ENCODE measurements at regions not wholly inside any gene's neighbourhood (a gene's known extent, or its start where the extent isn't known, plus 50 kb on each side); places are given as distances from the start of the nearest gene placed in this dataset.
"Not testable (repeated sequence)": the region's sequence is repeated elsewhere in the genome, so short reads cannot be mapped to it uniquely, and the experiment has no call there.

DNA sequence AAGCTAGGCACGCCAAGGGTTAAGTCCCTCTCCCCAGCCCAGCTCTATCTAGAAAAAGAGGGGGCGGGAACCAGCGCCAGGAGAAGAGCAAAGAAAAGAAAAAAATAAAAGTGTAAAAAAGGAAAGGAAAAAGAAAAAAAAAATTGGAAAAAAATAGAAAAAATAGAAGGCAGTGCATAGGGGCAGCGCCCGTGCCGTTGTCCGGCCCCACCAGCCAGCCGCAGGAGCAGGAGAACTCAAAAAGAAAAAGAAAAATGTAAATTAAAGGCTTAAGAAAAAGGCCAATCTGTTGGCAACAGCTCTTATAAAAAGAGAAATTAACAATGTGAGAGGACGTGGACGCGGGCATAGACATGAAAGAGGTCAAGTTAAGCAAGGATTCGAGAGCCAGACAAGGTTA lies 105.4 kb upstream of the ZNF98 start:
- no peaks in the 10 kb centered on the region for H3K9me3 ChIP-seq
- DNase-seq, result no peak
- no peaks in the 10 kb centered on the region for H3K36me3 ChIP-seq
- H3K27ac ChIP-seq, result no peak overlapping the region
- intact Hi-C loops (cut with DNase I), result no loop called here
- no peaks in the 10 kb centered on the region for H3K27me3 ChIP-seq (ENCODE audit: low read depth)
- TF ChIP-seq, protein P1, sequence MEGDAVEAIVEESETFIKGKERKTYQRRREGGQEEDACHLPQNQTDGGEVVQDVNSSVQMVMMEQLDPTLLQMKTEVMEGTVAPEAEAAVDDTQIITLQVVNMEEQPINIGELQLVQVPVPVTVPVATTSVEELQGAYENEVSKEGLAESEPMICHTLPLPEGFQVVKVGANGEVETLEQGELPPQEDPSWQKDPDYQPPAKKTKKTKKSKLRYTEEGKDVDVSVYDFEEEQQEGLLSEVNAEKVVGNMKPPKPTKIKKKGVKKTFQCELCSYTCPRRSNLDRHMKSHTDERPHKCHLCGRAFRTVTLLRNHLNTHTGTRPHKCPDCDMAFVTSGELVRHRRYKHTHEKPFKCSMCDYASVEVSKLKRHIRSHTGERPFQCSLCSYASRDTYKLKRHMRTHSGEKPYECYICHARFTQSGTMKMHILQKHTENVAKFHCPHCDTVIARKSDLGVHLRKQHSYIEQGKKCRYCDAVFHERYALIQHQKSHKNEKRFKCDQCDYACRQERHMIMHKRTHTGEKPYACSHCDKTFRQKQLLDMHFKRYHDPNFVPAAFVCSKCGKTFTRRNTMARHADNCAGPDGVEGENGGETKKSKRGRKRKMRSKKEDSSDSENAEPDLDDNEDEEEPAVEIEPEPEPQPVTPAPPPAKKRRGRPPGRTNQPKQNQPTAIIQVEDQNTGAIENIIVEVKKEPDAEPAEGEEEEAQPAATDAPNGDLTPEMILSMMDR (IDR thresholded peaks at IDR 0.05), result no peak
- no peak for ATAC-seq
- H3K4me1 ChIP-seq, result no peaks in the 10 kb centered on the region
- H3K4me3 ChIP-seq, result no peak overlapping the region

DNA sequence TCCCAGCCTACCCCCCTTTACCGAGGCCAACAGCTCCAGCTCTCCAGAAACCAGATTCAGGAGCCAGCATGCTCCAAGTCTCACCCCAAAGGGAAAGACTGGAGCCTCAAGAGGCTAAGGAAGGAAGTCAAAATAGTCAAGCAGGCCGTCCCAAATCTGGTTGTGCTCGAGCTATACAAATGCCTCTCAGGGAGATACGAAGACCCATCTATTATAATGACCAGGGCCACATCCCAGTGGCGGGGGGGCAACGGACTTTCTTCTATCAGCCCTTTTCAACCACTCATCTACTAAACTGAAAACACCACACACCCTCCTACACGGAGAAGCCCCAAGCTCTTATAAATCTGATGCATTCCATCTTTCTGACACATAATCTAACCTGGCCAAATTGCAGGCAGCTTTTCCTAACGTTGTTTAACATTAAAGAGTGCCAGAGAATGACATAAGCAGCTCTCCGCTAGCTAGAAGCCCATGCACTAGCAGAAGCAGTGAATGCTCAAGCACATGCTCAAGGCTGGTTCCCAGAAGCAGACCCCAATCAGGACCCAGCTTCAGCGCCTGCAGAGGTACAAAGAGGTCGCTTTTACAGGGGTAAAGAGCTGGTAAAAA lies 104.6 kb upstream of the ZNF98 start:
- Histone ChIP-seq H3K36me3 (no peaks in the 10 kb centered on the region), H3K27me3 (ENCODE audit: low read depth) (no peaks in the 10 kb centered on the region), H3K4me1 (no peaks in the 10 kb centered on the region), H3K4me3 (no peak overlapping the region), H3K27ac (no peak overlapping the region), H3K9me3 (no peaks in the 10 kb centered on the region)
- TF ChIP-seq, protein P1 (IDR thresholded peaks at IDR 0.05), result no peak
- intact Hi-C loops (cut with DNase I), result no loop called here
- ATAC-seq (peak in 1 of 2 donors; percentile 12), DNase-seq (no peak)

DNA sequence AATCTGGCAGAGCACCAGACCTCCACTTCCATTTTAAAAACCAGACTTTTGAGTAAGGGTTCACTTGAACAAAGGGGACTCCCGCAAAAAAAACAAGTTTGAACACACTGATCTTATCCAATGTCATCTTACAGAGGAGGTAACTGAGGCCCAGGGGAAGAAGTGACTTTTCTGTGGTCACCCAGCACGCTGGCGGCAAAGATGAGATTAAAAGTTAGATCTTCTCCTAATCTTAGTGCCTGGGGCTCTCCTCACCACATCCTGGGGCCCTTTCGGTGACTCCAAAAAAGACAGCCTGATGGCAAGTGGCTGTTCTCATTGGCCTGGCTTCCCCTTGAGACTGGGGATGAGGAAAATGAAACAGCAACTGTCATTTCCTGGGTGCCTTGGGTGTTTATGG lies 101.8 kb upstream of the ZNF98 start:
- no peaks in the 10 kb centered on the region for H3K9me3 ChIP-seq

DNA sequence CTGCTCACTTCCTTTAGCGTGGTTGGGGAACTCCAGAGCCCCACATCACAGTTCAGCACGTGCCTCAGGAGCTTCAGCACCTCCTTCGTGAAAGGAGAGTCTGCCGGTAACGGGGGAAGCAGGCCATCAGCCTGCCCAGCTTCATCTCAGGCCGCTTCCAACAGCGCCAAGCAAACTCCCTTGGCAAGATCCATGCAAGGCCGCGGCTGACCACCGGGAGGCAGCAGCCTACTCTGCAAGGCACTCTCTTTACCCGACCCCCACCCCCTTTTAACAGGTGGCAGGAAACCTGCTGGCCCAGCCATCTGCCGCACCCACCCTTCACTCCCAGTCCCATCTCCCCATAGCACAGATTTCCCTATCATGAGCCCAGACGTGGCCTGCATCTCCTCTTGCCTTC lies 97.4 kb upstream of the ZNF98 start:
- H3K36me3 ChIP-seq; intact Hi-C loops (cut with DNase I); H3K27ac ChIP-seq; H3K4me1 ChIP-seq; H3K4me3 ChIP-seq; H3K27me3 ChIP-seq (ENCODE audit: low read depth); ATAC-seq; DNase-seq: not testable (repeated sequence)
- peaks cover 12% of the 10 kb centered on the region for H3K9me3 ChIP-seq

More for the DNA sequence above, 101.8 kb upstream of the ZNF98 start:
- no peak overlapping the region for H3K4me3 ChIP-seq
- ATAC-seq (no peak), DNase-seq (no peak)
- H3K4me1 ChIP-seq, result no peaks in the 10 kb centered on the region
- TF ChIP-seq, protein P1 (IDR thresholded peaks at IDR 0.05), result no peak
- intact Hi-C loops (cut with DNase I), result no loop called here
- no peaks in the 10 kb centered on the region for H3K36me3 ChIP-seq
- H3K27me3 ChIP-seq (ENCODE audit: low read depth), result no peaks in the 10 kb centered on the region
- H3K27ac ChIP-seq, result no peak overlapping the region

DNA sequence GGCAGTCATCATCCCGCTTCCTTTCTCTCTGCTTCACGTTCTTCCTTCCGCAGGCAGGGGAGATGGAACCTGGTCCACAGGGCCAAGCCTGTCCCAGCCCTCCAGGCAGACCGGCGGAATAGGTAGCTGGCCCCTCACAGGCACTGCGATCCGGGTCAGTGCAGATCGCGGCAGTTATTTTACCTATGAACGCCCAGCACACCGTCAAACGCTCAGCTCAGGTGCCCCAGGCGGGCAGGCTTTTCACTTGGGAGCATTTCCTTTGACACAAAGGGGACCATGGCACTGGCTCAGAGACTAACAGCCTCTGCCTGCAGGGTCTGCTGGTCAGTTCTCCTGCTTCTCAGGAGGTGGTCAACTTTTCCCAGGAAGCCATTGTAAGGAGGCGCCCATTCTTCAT lies 97.0 kb upstream of the ZNF98 start:
- Histone ChIP-seq H3K36me3 (no peaks in the 10 kb centered on the region), H3K27me3 (ENCODE audit: low read depth) (no peaks in the 10 kb centered on the region), H3K4me1 (no peaks in the 10 kb centered on the region), H3K4me3 (no peak overlapping the region), H3K27ac (no peak overlapping the region), H3K9me3 (peaks cover 12% of the 10 kb centered on the region)
- intact Hi-C loops (cut with DNase I), result no loop called here
- TF ChIP-seq, protein P1 (IDR thresholded peaks at IDR 0.05), result no peak
- DNase-seq (no peak), ATAC-seq (no peak)

DNA sequence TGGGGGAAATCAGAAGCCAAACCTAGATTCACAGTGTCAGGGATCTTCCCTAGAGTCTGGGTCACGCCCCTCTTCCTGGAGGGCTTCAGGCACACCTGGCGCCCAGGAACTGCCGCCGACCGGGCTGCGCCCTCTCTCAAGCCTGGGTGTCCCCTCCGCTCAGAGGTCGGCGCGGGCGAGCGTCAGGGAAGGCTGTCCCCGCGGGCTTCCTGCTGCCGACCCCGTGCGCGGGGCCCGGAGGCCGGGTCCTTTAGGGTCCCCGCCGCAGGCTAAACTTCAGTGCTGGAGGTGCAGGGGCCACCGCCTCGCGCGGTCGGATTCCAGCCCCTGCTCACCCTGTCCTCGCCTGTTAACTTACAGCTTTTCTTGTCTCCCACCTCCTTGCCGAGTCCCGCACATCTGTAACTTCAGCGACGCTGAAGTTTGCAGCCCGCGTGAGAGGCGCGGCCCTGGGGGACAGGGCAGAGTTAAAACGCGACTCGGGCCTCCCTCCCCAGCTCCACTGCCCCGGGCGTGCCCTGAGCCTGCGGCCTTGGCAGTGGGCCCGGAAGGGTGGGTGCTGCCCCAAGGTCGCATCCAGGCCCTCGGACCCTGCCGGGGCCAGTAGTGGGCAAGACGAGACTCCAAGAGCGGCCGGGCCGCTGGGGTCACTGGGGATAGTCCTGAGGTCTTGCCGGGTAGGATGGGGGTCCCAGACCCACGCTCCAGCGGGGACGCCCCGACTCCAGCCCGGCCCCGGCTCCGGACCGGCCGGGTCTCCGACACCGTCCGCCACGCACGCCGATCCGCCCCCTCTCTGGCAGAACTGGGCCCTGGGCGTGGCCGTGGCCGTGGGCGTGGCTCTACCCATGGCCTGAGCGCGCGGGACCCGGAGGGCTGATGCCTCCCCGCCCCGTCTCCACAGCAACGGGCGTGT lies 95.6 kb upstream of the ZNF98 start:
- Histone ChIP-seq H3K4me1 (no peaks in the 10 kb centered on the region), H3K27me3 (ENCODE audit: low read depth) (no peaks in the 10 kb centered on the region), H3K36me3 (no peaks in the 10 kb centered on the region), H3K27ac (no peak overlapping the region), H3K9me3 (peaks cover 19% of the 10 kb centered on the region), H3K4me3 (no peak overlapping the region)
- ATAC-seq, result peak in 1 of 2 donors; percentile 17
- no peak for DNase-seq
- TF ChIP-seq, protein P1 (IDR thresholded peaks at IDR 0.05), result no peak
- intact Hi-C loops (cut with DNase I), result no loop called here

Measured in lower lobe of right lung (tissue), 2 donors.